NCI-H2081 (cell line): ENCODE measurements at regions not wholly inside any gene's neighbourhood (a gene's known extent, or its start where the extent isn't known, plus 50 kb on each side); places are given as distances from the start of the nearest gene placed in this dataset.

Experiments used
- DNase-seq, 2 experiments: peaks; one replicate each; lab custom pipeline; 2025; lab: John Stamatoyannopoulos, UW

- DNase-seq = no peak
Observed at GRCh38 chr9:91157883-91158282, 203.8 kb downstream of the AUH start.

GRCh38 chr9:91158286-91158685, 203.4 kb downstream of the AUH start:
- DNase-seq = no peak

GRCh38 chr9:91158946-91159345, 202.8 kb downstream of the AUH start:
- DNase-seq = no peak

GRCh38 chr9:91159664-91160121, 202.0 kb downstream of the AUH start:
- DNase-seq = no peak

- no peak for DNase-seq
Observed at GRCh38 chr9:91160181-91160580, 201.5 kb downstream of the AUH start.

GRCh38 chr9:91160599-91161464, 200.9 kb downstream of the AUH start:
- DNase-seq = no peak

- DNase-seq = no peak
Observed at GRCh38 chr9:91161465-91162300, 200.0 kb downstream of the AUH start.

- DNase-seq = no peak
Observed at GRCh38 chr9:91162311-91162710, 199.4 kb downstream of the AUH start.

GRCh38 chr9:91162784-91163443, 198.8 kb downstream of the AUH start:
- no peak for DNase-seq

- DNase-seq = no peak
Observed at GRCh38 chr9:91163444-91163772, 198.3 kb downstream of the AUH start.

GRCh38 chr9:91163773-91164471, 197.8 kb downstream of the AUH start:
- no peak for DNase-seq
